ENCODE measurements at regions not wholly inside any gene's neighbourhood (a gene's known extent, or its start where the extent isn't known, plus 50 kb on each side); places are given as distances from the start of the nearest gene placed in this dataset.

DNA sequence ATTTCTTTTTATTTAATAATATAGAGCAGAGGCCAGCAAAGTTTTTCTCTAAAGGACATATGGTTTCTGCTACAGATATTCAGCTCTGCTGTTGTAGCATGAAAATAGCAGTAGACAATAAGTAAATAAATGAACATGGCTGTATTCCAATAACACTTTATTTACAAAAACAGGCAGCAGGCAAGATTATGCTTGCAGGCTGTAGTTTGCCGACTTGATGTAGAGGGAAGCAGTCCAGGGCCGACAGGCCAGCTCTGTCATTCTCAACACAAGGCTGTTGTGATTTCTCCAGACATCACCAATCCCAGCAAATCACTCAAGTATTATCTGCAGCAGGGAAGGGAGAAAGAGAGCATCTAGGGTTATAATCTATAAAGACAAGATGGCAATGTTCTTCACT lies 1062.5 kb upstream of the PCDH9 start:
- Histone ChIP-seq H3K36me3 (no peaks in the 10 kb centered on the region), H3K9me3 (no peaks in the 10 kb centered on the region), H3K27ac (no peak overlapping the region), H3K4me1 (replicated peaks) (no peaks in the 10 kb centered on the region), H3K4me3 (no peak overlapping the region), H3K27me3 (replicated peaks; ENCODE audit: insufficient read depth) (no peaks in the 10 kb centered on the region)
- intact Hi-C loops (cut with DNase I) = no loop called here
- TF ChIP-seq CTCF (IDR thresholded peaks at IDR 0.05) = no peak
- TF ChIP-seq POLR2AphosphoS5 (IDR thresholded peaks at IDR 0.05) = no peak
- no peak for TF ChIP-seq POLR2A (IDR thresholded peaks at IDR 0.05)
- WGBS = 40% methylated on average over 2 of the region's 2 CpGs
- DNase-seq (ENCODE audit: low spot score) = no peak

DNA sequence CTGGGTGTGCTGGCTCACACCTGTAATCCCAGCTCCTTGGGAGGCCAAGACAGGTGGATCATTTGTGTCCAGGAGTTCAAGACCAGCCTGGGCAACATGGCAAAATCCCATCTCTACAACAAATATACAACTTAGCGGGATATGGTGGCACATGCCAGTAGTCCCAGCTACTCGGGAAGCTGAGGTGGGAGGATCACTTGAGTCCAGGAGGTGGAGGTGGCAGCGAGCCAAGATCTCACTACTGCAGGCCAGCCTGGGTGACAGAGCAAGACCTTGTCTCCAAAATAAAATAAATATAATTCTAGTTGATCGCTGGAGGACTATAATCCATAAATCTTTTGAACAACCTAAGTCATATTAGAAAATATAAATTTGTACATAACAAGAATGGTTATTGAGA lies 1061.5 kb upstream of the PCDH9 start:
- no peak for DNase-seq (ENCODE audit: low spot score)
- Histone ChIP-seq H3K27ac (no peak overlapping the region), H3K4me3 (no peak overlapping the region), H3K9me3 (no peaks in the 10 kb centered on the region), H3K27me3 (replicated peaks; ENCODE audit: insufficient read depth) (no peaks in the 10 kb centered on the region), H3K4me1 (replicated peaks) (no peaks in the 10 kb centered on the region), H3K36me3 (no peaks in the 10 kb centered on the region)
- 75% methylated on average over 4 of the region's 4 CpGs for WGBS
- TF ChIP-seq CTCF (IDR thresholded peaks at IDR 0.05) (no peak), POLR2A (IDR thresholded peaks at IDR 0.05) (no peak), POLR2AphosphoS5 (IDR thresholded peaks at IDR 0.05) (no peak)
- intact Hi-C loops (cut with DNase I) = no loop called here

DNA sequence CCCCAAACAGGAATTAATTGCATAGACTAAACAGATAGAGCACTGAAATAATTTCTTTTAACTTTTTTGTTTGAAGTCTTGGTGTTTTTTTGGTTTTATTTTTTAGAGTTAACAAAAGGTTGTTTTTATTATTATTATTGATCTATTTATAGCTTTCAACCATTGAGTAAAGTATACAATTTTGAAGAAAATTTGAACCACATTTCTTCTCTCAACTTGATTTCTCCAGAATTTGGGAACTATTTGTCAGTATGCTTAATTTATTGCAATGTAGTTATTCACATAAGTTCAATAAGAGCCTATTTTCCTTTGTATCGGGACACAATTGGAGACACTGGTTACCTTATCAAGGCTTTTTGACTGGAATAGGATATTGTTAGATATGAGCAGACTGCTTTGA lies 1045.6 kb upstream of the PCDH9 start:
- intact Hi-C loops (cut with DNase I) = no loop called here
- 92% methylated on average over 1 of the region's 1 CpG for WGBS
- no peaks in the 10 kb centered on the region for H3K27me3 ChIP-seq (replicated peaks; ENCODE audit: insufficient read depth)

GRCh38 chr13:68272652-68273051 lies 1042.5 kb upstream of the PCDH9 start:
- no peak overlapping the region for H3K27ac ChIP-seq
- H3K4me1 ChIP-seq (replicated peaks) = no peaks in the 10 kb centered on the region
- 95% methylated on average over 14 of the region's 14 CpGs for WGBS
- no peaks in the 10 kb centered on the region for H3K9me3 ChIP-seq
- no peak overlapping the region for H3K4me3 ChIP-seq
- no peaks in the 10 kb centered on the region for H3K36me3 ChIP-seq
- no peaks in the 10 kb centered on the region for H3K27me3 ChIP-seq (replicated peaks; ENCODE audit: insufficient read depth)
- intact Hi-C loops (cut with DNase I) = no loop called here
- TF ChIP-seq POLR2A (IDR thresholded peaks at IDR 0.05) = no peak
- TF ChIP-seq CTCF (IDR thresholded peaks at IDR 0.05) = no peak
- TF ChIP-seq POLR2AphosphoS5 (IDR thresholded peaks at IDR 0.05) = no peak
- no peak for DNase-seq (ENCODE audit: low spot score)

More for the DNA sequence above, 1045.6 kb upstream of the PCDH9 start:
- Histone ChIP-seq H3K36me3 (no peaks in the 10 kb centered on the region), H3K4me1 (replicated peaks) (no peaks in the 10 kb centered on the region), H3K4me3 (no peak overlapping the region), H3K27ac (no peak overlapping the region), H3K9me3 (no peaks in the 10 kb centered on the region)
- no peak for TF ChIP-seq CTCF (IDR thresholded peaks at IDR 0.05)
- TF ChIP-seq POLR2A (IDR thresholded peaks at IDR 0.05) = no peak
- TF ChIP-seq POLR2AphosphoS5 (IDR thresholded peaks at IDR 0.05) = no peak
- DNase-seq (ENCODE audit: low spot score) = no peak

GRCh38 chr13:68264692-68265091 lies 1034.6 kb upstream of the PCDH9 start:
- H3K4me1 ChIP-seq (replicated peaks) = no peaks in the 10 kb centered on the region
- no peak for TF ChIP-seq POLR2AphosphoS5 (IDR thresholded peaks at IDR 0.05)
- TF ChIP-seq CTCF (IDR thresholded peaks at IDR 0.05) = no peak
- TF ChIP-seq POLR2A (IDR thresholded peaks at IDR 0.05) = no peak
- 71% methylated on average over 2 of the region's 2 CpGs for WGBS
- intact Hi-C loops (cut with DNase I) = no loop called here
- no peaks in the 10 kb centered on the region for H3K27me3 ChIP-seq (replicated peaks; ENCODE audit: insufficient read depth)
- DNase-seq (ENCODE audit: low spot score) = no peak
- no peak overlapping the region for H3K27ac ChIP-seq
- no peaks in the 10 kb centered on the region for H3K9me3 ChIP-seq
- no peaks in the 10 kb centered on the region for H3K36me3 ChIP-seq
- no peak overlapping the region for H3K4me3 ChIP-seq
